HCT116 (cell line): ENCODE measurements at regions not wholly inside any gene's neighbourhood (a gene's known extent, or its start where the extent isn't known, plus 50 kb on each side); places are given as distances from the start of the nearest gene placed in this dataset.

Experiments used
- ATAC-seq: fragments of 200-7000 bp; cut with Tn5 transposase; 2 replicates; pipeline ENCODE4 v1.9.1; 2020; ENCODE audit warnings: mild to moderate bottlenecking, moderate library complexity
- BruUV-seq: library from RNA; stranded (reverse); fragments of 400-500 nt; replicated peaks from 2 replicates; lab custom pipeline; 2021; lab: Mats Ljungman, UMichigan
- CTCF ChIA-PET: fragments of 300-600 bp; sonication (Branson Sonifier 250); formaldehyde crosslinking; loops from one replicate; lab custom pipeline; 2021; ENCODE audit warnings: antibody characterized with exemption; lab: Charles Lee
- POLR2A ChIA-PET: fragments of 300-600, 350-600 bp; sonication (Branson Sonifier 250); formaldehyde crosslinking; loops from one replicate; lab custom pipeline; 2021; ENCODE audit warnings: antibody characterized with exemption; lab: Charles Lee
- RAD21 ChIA-PET, 2 experiments: fragments of 300-600 bp; sonication (Branson Sonifier 250); formaldehyde crosslinking; loops; one replicate each; lab custom pipeline; 2023; ENCODE audit warnings: low total read pairs in 2 of 2; ENCODE audit not compliant: uncharacterized antibody in 2 of 2, unreplicated experiment in 2 of 2, low non-redundant PET in 1 of 2; lab: Charles Lee
- DNase-seq: peaks from one replicate; pipeline ENCODE4 v3.0.0-alpha.2; 2010; ENCODE audit warnings: low read depth, low spot score
- H2AFZ ChIP-seq: fragments of 200-600 bp; shearing (Covaris generic), sonication (generic); 2 replicates; pipeline ENCODE4 v1.6.1; 2017; ENCODE audit warnings: low read depth, mixed run types, mixed read lengths, antibody characterized with exemption, low read length; ENCODE audit not compliant: poor library complexity, severe bottlenecking
- H3K27ac ChIP-seq: 2 replicates; pipeline ENCODE4 v1.5.1; 2012; ENCODE audit warnings: low read depth, low read length
- H3K27me3 ChIP-seq: fragments of 200-600 bp; sonication (generic); 2 replicates; pipeline ENCODE4 v1.6.1; 2016; ENCODE audit warnings: mixed run types, low read length, mixed read lengths; ENCODE audit not compliant: insufficient read depth
- H3K36me3 ChIP-seq, 2 experiments: fragments of 200-500 bp in 1 of 2; fragments of 200-600 bp in 1 of 2; sonication (Bioruptor generic) in 1 of 2; sonication (generic) in 1 of 2; 2 replicates each; pipeline versions ENCODE4 v1.5.1 to v1.6.1; 2014 to 2016; ENCODE audit warnings: low read length in 2 of 2, inconsistent platforms in 1 of 2, mixed read lengths in 1 of 2, mixed run types in 1 of 2; ENCODE audit not compliant: insufficient read depth in 2 of 2, control insufficient read depth in 1 of 2
- H3K4me1 ChIP-seq, 2 experiments: fragments of 200-600 bp in 1 of 2; sonication (generic) in 1 of 2; 2 replicates each; pipeline versions ENCODE4 v1.5.1 to v1.6.1; 2012 to 2017; ENCODE audit warnings: low read length in 2 of 2, inconsistent platforms in 1 of 2, mild to moderate bottlenecking in 1 of 2, mixed read lengths in 1 of 2, mixed run types in 1 of 2, moderate library complexity in 1 of 2; ENCODE audit not compliant: insufficient read depth in 2 of 2, control insufficient read depth in 1 of 2
- H3K4me2 ChIP-seq: fragments of 200-600 bp; sonication (generic); 2 replicates; pipeline ENCODE4 v1.6.1; 2017; ENCODE audit warnings: mixed run types, low read length, mixed read lengths
- H3K4me3 ChIP-seq, 2 experiments: fragments of 200-600 bp in 1 of 2; sonication (generic) in 1 of 2; replicated peaks in 1 of 2; 2 replicates each; pipeline ENCODE4 v1.5.1; 2011 to 2016; ENCODE audit warnings: low read length in 2 of 2, control low read depth in 1 of 2, low read depth in 1 of 2, mild to moderate bottlenecking in 1 of 2, mixed read lengths in 1 of 2, mixed run types in 1 of 2
- H3K79me2 ChIP-seq: fragments of 200-600 bp; sonication (generic); 2 replicates; pipeline ENCODE4 v1.6.1; 2017; ENCODE audit warnings: mild to moderate bottlenecking, mixed run types, low read length, moderate library complexity, mixed read lengths; ENCODE audit not compliant: insufficient read depth
- H3K9ac ChIP-seq: fragments of 200-600 bp; sonication (generic); 2 replicates; pipeline ENCODE4 v1.6.1; 2016; ENCODE audit warnings: low read length, mixed read lengths
- H3K9me2 ChIP-seq: fragments of 200-600 bp; sonication (generic), shearing (Covaris generic); 2 replicates; pipeline ENCODE4 v1.6.1; 2017; ENCODE audit warnings: mixed run types, mild to moderate bottlenecking, moderate library complexity; ENCODE audit not compliant: insufficient read depth
- H3K9me3 ChIP-seq, 2 experiments: fragments of 200-500 bp in 1 of 2; fragments of 200-600 bp in 1 of 2; sonication (Bioruptor generic) in 1 of 2; sonication (generic) in 1 of 2; 2 replicates each; pipeline ENCODE4 v1.6.1; 2014 to 2017; ENCODE audit warnings: low read length in 2 of 2, mixed read lengths in 2 of 2, inconsistent platforms in 1 of 2, low read depth in 1 of 2, mild to moderate bottlenecking in 1 of 2, mixed run types in 1 of 2, moderate library complexity in 1 of 2; ENCODE audit not compliant: control insufficient read depth in 1 of 2, insufficient read depth in 1 of 2
- H4K20me1 ChIP-seq: fragments of 200-600 bp; sonication (generic), shearing (Covaris generic); 2 replicates; pipeline ENCODE4 v1.6.1; 2017; ENCODE audit warnings: mixed run types, mild to moderate bottlenecking, moderate library complexity; ENCODE audit not compliant: insufficient read depth
- ATF3 ChIP-seq: IDR thresholded peaks from 2 replicates; pipeline ENCODE4 v1.6.1; 2012
- CEBPB ChIP-seq: IDR thresholded peaks from 2 replicates; pipeline ENCODE4 v1.6.1; 2012; ENCODE audit warnings: low read depth
- CTCF ChIP-seq, 3 experiments: fragments of 200-600 bp in 1 of 3; sonication (generic) in 1 of 3; IDR thresholded peaks in 2 of 3; conservative IDR thresholded peaks in 1 of 3; 2 replicates each; pipeline ENCODE4 v1.5.1; 2012 to 2017; ENCODE audit warnings: low read depth in 2 of 3, low read length in 2 of 3, antibody characterized with exemption in 1 of 3, borderline replicate concordance in 1 of 3, control low read depth in 1 of 3, mild to moderate bottlenecking in 1 of 3, mixed read lengths in 1 of 3, mixed run types in 1 of 3, moderate library complexity in 1 of 3; ENCODE audit not compliant: insufficient read depth in 1 of 3
- EGR1 ChIP-seq: IDR thresholded peaks from 2 replicates; pipeline ENCODE4 v1.6.1; 2012; ENCODE audit warnings: low read depth
- EZH2 ChIP-seq: fragments of 200-600 bp; sonication (generic); IDR thresholded peaks from 2 replicates; pipeline ENCODE4 v1.6.1; 2017; ENCODE audit warnings: antibody characterized with exemption, mixed run types
- EZH2phosphoT487 ChIP-seq: fragments of 200-600 bp; IDR thresholded peaks from 2 replicates; pipeline ENCODE4 v1.6.1; 2018; ENCODE audit warnings: antibody characterized with exemption, borderline replicate concordance
- MAX ChIP-seq: IDR thresholded peaks from 2 replicates; pipeline ENCODE4 v1.6.1; 2012
- POLR2AphosphoS5 ChIP-seq: IDR thresholded peaks from 2 replicates; pipeline ENCODE4 v1.6.1; 2011; ENCODE audit warnings: mild to moderate bottlenecking, low read depth, low read length, moderate library complexity
- RAD21 ChIP-seq: IDR thresholded peaks from 2 replicates; pipeline ENCODE4 v1.6.1; 2012; ENCODE audit warnings: low read depth, mild to moderate bottlenecking
- REST ChIP-seq: IDR thresholded peaks from 2 replicates; pipeline ENCODE4 v1.6.1; 2012; ENCODE audit warnings: low read depth
- SIN3A ChIP-seq: IDR thresholded peaks from 2 replicates; pipeline ENCODE4 v1.6.1; 2012; ENCODE audit warnings: low read depth
- TCF7L2 ChIP-seq: IDR thresholded peaks from 2 replicates; pipeline ENCODE4 v1.7.0; 2011; ENCODE audit warnings: borderline replicate concordance, inconsistent platforms; ENCODE audit not compliant: insufficient read depth, insufficient read length; ENCODE audit errors: extremely low read depth
- YY1 ChIP-seq: IDR thresholded peaks from 2 replicates; pipeline ENCODE4 v1.6.1; 2011; ENCODE audit warnings: low read length, low read depth, moderate library complexity, mild to moderate bottlenecking; ENCODE audit not compliant: insufficient replicate concordance; ENCODE audit errors: extremely low read depth
- ZBTB33 ChIP-seq: IDR thresholded peaks from 2 replicates; pipeline ENCODE4 v1.6.1; 2011; ENCODE audit warnings: mild to moderate bottlenecking, low read length, moderate library complexity; ENCODE audit not compliant: insufficient replicate concordance; ENCODE audit errors: extremely low read depth
- ZFX ChIP-seq: fragments of 450-650 bp; IDR thresholded peaks from 2 replicates; pipeline ENCODE4 v1.6.1; 2017
- intact Hi-C: fragments of 100-400 bp; cut with micrococcal nuclease; formaldehyde crosslinking; loops from 2 replicates; pipeline ENCODE4 v1.10.0; 2022

- CTCF ChIA-PET, result no interaction called here
Measured at GRCh38 chr15:39315206-39315850, 265.6 kb upstream of the THBS1 start.

More at GRCh38 chr15:39315206-39315850, 265.6 kb upstream of the THBS1 start:
- Histone ChIP-seq H3K27me3 (no peaks in the 10 kb centered on the region), H3K27ac (no peak overlapping the region), H3K9ac (no peak overlapping the region), H4K20me1 (no peaks in the 10 kb centered on the region), H3K79me2 (no peaks in the 10 kb centered on the region), H3K4me1 (no peaks in the 10 kb centered on the region), H3K4me3 (no peak overlapping the region), H3K4me2 (no peak overlapping the region), H3K9me3 (no peaks in the 10 kb centered on the region), H2AFZ (no peak overlapping the region), H3K36me3 (no peaks in the 10 kb centered on the region), H3K9me2 (no peaks in the 10 kb centered on the region)
- TF ChIP-seq TCF7L2 (no peak), ATF3 (no peak), CEBPB (no peak), RAD21 (no peak), EZH2phosphoT487 (no peak), ZBTB33 (no peak), REST (no peak), YY1 (no peak), SIN3A (no peak), ZFX (no peak), POLR2AphosphoS5 (no peak), EZH2 (no peak), CTCF (IDR thresholded peaks at IDR 0.05 in 2 of 3, conservative IDR thresholded peaks at IDR 0.05 in 1 of 3; ENCODE audit: borderline replicate concordance in 1 of 3, insufficient read depth in 1 of 3, low read depth in 2 of 3, low read length in 2 of 3) (no peak), EGR1 (no peak), MAX (no peak)
- no TSS peak for BruUV-seq
- DNase-seq (no peak), ATAC-seq (no peak)
- intact Hi-C loops, result no loop called here
- RAD21 ChIA-PET, result no interaction called here
- POLR2A ChIA-PET, result no interaction called here
